Pancreas (tissue), 10 donors: ENCODE measurements at regions not wholly inside any gene's neighbourhood (a gene's known extent, or its start where the extent isn't known, plus 50 kb on each side); places are given as distances from the start of the nearest gene placed in this dataset.
"Not testable (repeated sequence)": the region's sequence is repeated elsewhere in the genome, so short reads cannot be mapped to it uniquely, and the experiment has no call there.

ENCODE experiments used
- ATAC-seq, 4 donors: fragments of 200-7000 bp; cut with Tn5 transposase; one replicate each; pipeline versions ENCODE4 v1.8.0 to v1.9.1; 2020; ENCODE audit warnings: mild to moderate bottlenecking in 4 of 4, moderate library complexity in 4 of 4
- DNase-seq, 6 donors: peaks; one replicate each; pipeline ENCODE4 v3.0.0-alpha.2; 2020
- FAIRE-seq: peaks from 2 replicates; lab custom pipeline; 2012; peaks lifted over from hg19 to GRCh38; lab: Jason Lieb, UNC
- H3K27ac ChIP-seq, 4 donors: fragments of 200-600 bp; sonication (generic); 1 replicate in 3 of 4; 2 replicates in 1 of 4; pipeline versions ENCODE4 v1.5.0 to v1.8.0; 2020
- H3K27me3 ChIP-seq, 4 donors: fragments of 200-600 bp; one replicate each; pipeline ENCODE4 v1.8.0; 2021
- H3K36me3 ChIP-seq, 3 donors: fragments of 200-600 bp; sonication (generic) in 1 of 3; one replicate each; pipeline versions ENCODE4 v1.5.0 to v1.8.0; 2020 to 2021
- H3K4me1 ChIP-seq, 3 donors: fragments of 200-600 bp; one replicate each; pipeline ENCODE4 v1.8.0; 2021
- H3K4me3 ChIP-seq, 4 donors: fragments of 200-600 bp; sonication (generic) in 2 of 4; one replicate each; pipeline versions ENCODE4 v1.5.0 to v1.8.0; 2020 to 2021
- H3K9me3 ChIP-seq, 4 donors: fragments of 200-600 bp; one replicate each; pipeline ENCODE4 v1.8.0; 2021
- CTCF ChIP-seq, 4 donors: fragments of 200-600 bp; sonication (generic) in 3 of 4; IDR thresholded peaks; one replicate each; pipeline versions ENCODE4 v1.5.0 to v1.8.0; 2021; ENCODE audit warnings: antibody characterized with exemption in 4 of 4
- whole genome bisulfite sequencing, 2 donors: extraction: QIAGEN DNeasy Blood & Tissue Kit; methylation state at CpG; one replicate each; pipeline ENCODE4 v1.1.7; 2013; 5-methylcytosine and 5-hydroxymethylcytosine counted together
- intact Hi-C, 3 donors: fragments of 100-400 bp; cut with DNase I; formaldehyde crosslinking; loops; one replicate each; pipeline versions ENCODE4 v1.11.1 to v1.14.2; 2022
- donor health status: healthy with polysubstance abuse.
- donor health status: DM: no; HTN: no; CAD: no; lungs with moderate emphysema.
- donor health status: DM: no; HTN: no; CAD: no.
- donor health status: control.
- donor health status: control.
- donor health status: Bipolar disorder and iron deficiency.
- donor health status: DM: yes; HTN: yes; CAD: no.
- donor health status: DM: no; HTN: no; CAD: no.
- donor health status: DM: no; HTN: no; CAD: no.
- donor health status: DM: yes; HTN: yes; CAD: no.

GRCh38 chr3:153785901-153786300 is 335.3 kb upstream of the ARHGEF26 start:
- no peaks in the 10 kb centered on the region for H3K27me3 ChIP-seq
- no peaks in the 10 kb centered on the region for H3K9me3 ChIP-seq
- intact Hi-C loops, result no loop called here
- H3K4me1 ChIP-seq, result no peaks in the 10 kb centered on the region
- no peak for TF ChIP-seq CTCF (IDR thresholded peaks at IDR 0.05)
- no peak for FAIRE-seq
- ATAC-seq, result no peak
- H3K36me3 ChIP-seq, result no peaks in the 10 kb centered on the region
- no peak for DNase-seq
- H3K4me3 ChIP-seq, result no peak overlapping the region
- H3K27ac ChIP-seq, result no peak overlapping the region
- 58 to 69% methylated on average over 3 of the region's 3 CpGs for WGBS, 2 donors

GRCh38 chr3:153789380-153789779 is 331.8 kb upstream of the ARHGEF26 start:
- ATAC-seq (no peak), DNase-seq (no peak), FAIRE-seq (no peak)
- no peak for TF ChIP-seq CTCF (IDR thresholded peaks at IDR 0.05)
- Histone ChIP-seq H3K4me1 (no peaks in the 10 kb centered on the region), H3K27me3 (no peaks in the 10 kb centered on the region), H3K4me3 (no peak overlapping the region), H3K36me3 (no peaks in the 10 kb centered on the region), H3K27ac (no peak overlapping the region), H3K9me3 (no peaks in the 10 kb centered on the region)
- intact Hi-C loops, result no loop called here
- 46 to 48% methylated on average over 3 of the region's 3 CpGs for WGBS, 2 donors

- H3K4me3 ChIP-seq, H3K4me1 ChIP-seq, DNase-seq, FAIRE-seq, ATAC-seq, H3K36me3 ChIP-seq, H3K27ac ChIP-seq, H3K27me3 ChIP-seq, intact Hi-C loops, H3K9me3 ChIP-seq: not testable (repeated sequence)
- WGBS, 2 donors, result 65 to 68% methylated on average over 12 to 13 of the region's 13 CpGs
These were observed 324.1 kb upstream of the ARHGEF26 start for GRCh38 chr3:153797056-153797455.

GRCh38 chr3:153809097-153809496 is 312.1 kb upstream of the ARHGEF26 start:
- Histone ChIP-seq H3K27me3 (no peaks in the 10 kb centered on the region), H3K9me3 (no peaks in the 10 kb centered on the region), H3K36me3 (no peaks in the 10 kb centered on the region), H3K27ac (no peak overlapping the region), H3K4me1 (no peaks in the 10 kb centered on the region), H3K4me3 (no peak overlapping the region)
- 45 to 50% methylated on average over 2 of the region's 2 CpGs for whole genome bisulfite sequencing, 2 donors
- no peak for ATAC-seq
- DNase-seq, result no peak
- intact Hi-C loops, result no loop called here
- no peak for FAIRE-seq
- no peak for TF ChIP-seq CTCF (IDR thresholded peaks at IDR 0.05)

- FAIRE-seq (no peak), DNase-seq (no peak), ATAC-seq (no peak)
- no peak for TF ChIP-seq CTCF (IDR thresholded peaks at IDR 0.05)
- Histone ChIP-seq H3K4me1 (no peaks in the 10 kb centered on the region), H3K27ac (no peak overlapping the region), H3K4me3 (no peak overlapping the region), H3K36me3 (no peaks in the 10 kb centered on the region), H3K9me3 (no peaks in the 10 kb centered on the region), H3K27me3 (no peaks in the 10 kb centered on the region)
- intact Hi-C loops, result no loop called here
These were observed 302.9 kb upstream of the ARHGEF26 start for GRCh38 chr3:153818338-153818737.

- no peaks in the 10 kb centered on the region for H3K9me3 ChIP-seq
- no peak for FAIRE-seq
- TF ChIP-seq CTCF (IDR thresholded peaks at IDR 0.05), result no peak
- H3K4me1 ChIP-seq, result no peaks in the 10 kb centered on the region
- no peaks in the 10 kb centered on the region for H3K36me3 ChIP-seq
- no peak overlapping the region for H3K4me3 ChIP-seq
- DNase-seq, result no peak
- H3K27ac ChIP-seq, result no peak overlapping the region
- intact Hi-C loops, result no loop called here
- H3K27me3 ChIP-seq, result no peaks in the 10 kb centered on the region
- no peak for ATAC-seq
These were observed 301.2 kb upstream of the ARHGEF26 start for GRCh38 chr3:153820035-153820434.

GRCh38 chr3:153828346-153828745 is 292.8 kb upstream of the ARHGEF26 start:
- H3K9me3 ChIP-seq, H3K36me3 ChIP-seq, FAIRE-seq, H3K27ac ChIP-seq, ATAC-seq, H3K4me3 ChIP-seq, H3K27me3 ChIP-seq, H3K4me1 ChIP-seq, intact Hi-C loops, DNase-seq: not testable (repeated sequence)
- 80 to 88% methylated on average over 3 of the region's 3 CpGs for WGBS, 2 donors
